ENCODE measurements at regions not wholly inside any gene's neighbourhood (a gene's known extent, or its start where the extent isn't known, plus 50 kb on each side); places are given as distances from the start of the nearest gene placed in this dataset.
"Not testable (repeated sequence)": the region's sequence is repeated elsewhere in the genome, so short reads cannot be mapped to it uniquely, and the experiment has no call there.

DNA sequence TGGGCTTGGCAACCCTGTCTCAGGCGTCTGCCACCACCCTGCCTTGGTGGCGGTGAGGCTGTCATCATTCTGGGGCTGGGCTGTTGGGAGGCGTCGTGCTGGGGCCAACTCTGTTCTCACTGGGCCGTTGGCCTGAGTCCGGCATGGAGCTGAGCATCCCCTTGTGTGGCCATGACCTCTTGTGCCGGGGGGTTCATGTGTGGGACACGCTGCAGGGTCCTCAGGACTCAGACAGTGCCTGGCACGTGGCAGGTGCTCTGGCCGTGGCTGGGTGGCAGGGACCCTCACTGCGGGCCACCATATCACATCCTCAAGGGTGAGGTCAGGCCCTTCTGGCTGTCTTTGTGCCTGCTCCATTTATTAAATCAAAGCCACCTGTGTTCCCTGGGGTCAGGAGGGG lies 197.4 kb downstream of the BANP start:
- DNase-seq = not testable (repeated sequence)

GRCh38 chr16:88149158-88149603 lies 197.9 kb downstream of the BANP start:
- not testable (repeated sequence) for DNase-seq

DNA sequence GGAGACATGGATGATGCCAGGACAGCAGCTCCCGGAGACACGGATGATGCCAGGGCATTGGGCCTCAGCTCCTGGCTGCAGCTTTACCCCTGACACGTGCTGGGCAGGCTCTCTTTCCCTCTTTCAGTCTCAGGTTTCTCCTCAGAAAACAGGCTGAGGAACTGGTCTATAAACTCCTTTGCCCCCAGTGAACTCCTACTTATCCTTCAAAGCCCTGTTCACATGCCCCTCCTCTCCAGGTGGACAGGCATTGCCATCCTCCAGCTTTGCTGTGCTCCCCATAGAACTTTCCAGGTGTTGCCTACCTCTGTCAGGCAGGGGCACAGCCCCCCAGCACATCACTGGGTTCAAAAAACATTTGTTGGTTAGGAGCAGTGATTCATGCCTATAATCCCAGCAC lies 198.4 kb downstream of the BANP start:
- DNase-seq = not testable (repeated sequence)

DNA sequence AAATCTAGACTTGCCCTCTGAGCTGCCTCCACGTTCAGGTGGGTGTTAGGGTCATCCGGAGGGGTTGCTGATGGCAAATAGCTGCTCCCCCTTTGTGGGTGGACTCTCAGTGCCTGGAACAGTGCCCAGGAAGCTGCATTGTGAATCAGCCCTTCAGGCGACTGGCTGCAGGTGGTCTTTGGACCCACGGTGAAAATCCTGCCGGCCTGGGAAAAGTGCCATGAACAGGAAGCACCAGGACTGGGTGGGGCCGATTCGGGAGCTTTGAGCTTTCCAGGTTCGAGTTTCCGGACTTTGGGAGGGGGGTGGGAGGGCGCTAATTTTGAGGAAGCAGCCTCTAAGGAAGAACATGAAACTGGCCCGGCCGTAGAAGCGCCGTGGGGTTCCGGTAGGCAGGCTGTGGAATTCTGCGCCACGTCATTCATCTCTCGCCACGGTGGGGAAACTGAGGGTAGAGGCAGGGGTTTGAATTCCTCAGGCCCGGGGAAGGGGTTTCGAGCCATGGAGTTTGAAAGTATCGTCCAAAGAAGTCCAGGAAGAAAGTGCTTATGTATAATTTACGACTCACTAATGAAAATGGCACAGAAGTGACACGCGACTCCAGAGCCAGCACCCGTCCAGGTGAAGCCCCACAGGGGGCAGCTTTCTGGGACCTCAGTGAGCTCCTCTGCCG lies 199.4 kb downstream of the BANP start:
- DNase-seq = not testable (repeated sequence)

- not testable (repeated sequence) for DNase-seq
Observed at GRCh38 chr16:88151129-88151499, 199.9 kb downstream of the BANP start.

DNA sequence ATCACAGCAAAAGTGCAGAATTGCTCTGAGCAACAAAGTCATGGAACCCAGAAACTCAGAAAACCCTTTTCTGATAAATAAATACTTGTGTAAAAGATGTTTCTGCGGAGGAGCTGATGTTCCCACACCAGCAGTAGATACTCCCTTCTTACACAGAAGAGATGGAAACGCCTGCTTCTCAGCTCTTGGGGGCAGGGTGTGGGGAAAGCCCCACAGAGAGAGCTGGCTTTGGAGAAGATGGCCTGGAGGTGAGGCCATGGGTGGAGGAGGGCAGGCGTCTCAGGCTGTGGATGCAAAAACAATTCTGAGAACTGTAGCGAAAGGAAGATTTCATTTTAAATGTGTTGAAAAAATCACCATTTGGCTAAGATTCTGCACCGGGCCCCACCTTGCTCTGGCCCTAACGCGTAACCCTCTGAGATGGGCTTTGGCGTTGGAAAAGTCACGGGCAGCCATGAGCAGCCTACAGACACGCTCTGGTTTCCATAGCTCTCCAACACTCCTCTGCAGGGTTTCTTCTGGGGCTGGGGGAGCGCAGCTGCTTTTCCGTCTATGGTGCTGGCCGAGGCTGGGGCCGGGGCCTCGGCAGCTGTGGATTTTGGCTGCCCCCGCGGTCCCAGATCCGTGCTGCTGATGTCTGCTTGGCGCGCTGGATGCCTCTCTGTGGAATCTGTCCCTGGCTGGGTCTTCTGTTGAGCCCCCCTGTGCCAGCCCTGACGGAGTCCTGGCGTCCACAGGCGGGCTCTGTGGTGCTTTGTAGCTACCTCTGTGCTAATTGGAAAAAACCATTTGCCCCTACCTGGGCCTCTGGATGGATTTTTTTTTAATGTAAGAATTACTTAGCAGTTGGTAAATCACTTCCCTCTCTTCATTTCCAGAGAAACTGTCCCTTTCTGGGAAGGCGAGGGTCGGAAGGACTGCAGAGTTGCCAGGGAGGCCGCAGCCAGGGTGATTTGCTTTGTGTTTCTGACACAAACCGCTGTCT lies 200.9 kb downstream of the BANP start:
- not testable (repeated sequence) for DNase-seq

GRCh38 chr16:88152879-88153278 lies 201.6 kb downstream of the BANP start:
- not testable (repeated sequence) for DNase-seq

DNA sequence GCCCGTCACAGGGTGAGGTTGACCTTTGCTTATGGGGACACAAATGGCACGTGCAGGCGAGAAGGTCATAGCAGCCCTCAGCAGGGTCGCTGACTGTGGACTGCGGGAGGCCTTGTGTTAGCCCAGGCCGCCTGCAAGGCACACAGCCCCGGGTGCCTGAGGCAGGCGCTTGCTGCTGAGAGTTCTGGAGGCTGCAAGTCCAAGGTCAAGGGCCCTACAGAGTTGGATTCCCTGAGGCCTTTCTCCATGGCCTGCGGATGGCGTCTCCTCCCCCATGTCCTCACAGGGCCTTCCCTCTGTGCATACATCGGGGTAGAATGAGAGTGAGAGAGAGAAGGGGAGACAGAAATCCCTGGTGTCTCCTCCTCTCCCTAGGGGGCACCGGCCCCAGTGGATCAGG lies 202.3 kb downstream of the BANP start:
- DNase-seq = not testable (repeated sequence)

GRCh38 chr16:88154886-88155285 lies 203.7 kb downstream of the BANP start:
- DNase-seq = not testable (repeated sequence)

GRCh38 chr16:88155681-88156080 lies 204.4 kb downstream of the BANP start:
- not testable (repeated sequence) for DNase-seq

- not testable (repeated sequence) for DNase-seq
Observed at GRCh38 chr16:88156640-88157283, 205.5 kb downstream of the BANP start.

DNA sequence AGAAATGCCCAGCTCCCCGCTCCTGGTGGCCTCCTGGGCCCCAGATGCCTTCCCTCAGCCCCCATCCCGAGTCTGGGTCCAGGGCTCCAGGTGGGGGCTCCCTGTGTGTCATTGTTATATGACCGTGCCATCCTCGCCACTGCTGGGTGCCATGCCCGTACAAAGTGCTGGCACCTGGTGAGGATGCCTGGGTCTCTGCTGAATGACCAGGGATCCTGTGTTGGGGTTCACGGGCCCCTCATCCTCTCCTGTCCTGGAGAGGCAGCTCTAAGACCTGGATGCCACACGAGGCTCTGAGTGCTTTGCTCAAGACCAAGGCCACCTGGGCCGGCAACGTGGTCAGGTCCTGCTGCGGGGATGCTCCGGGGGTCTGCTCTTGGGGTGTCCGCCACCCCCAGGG lies 206.5 kb downstream of the BANP start:
- not testable (repeated sequence) for DNase-seq

GRCh38 chr16:88158256-88159045 lies 207.2 kb downstream of the BANP start:
- not testable (repeated sequence) for DNase-seq

GRCh38 chr16:88159046-88159896 lies 208.0 kb downstream of the BANP start:
- DNase-seq = not testable (repeated sequence)

- DNase-seq = not testable (repeated sequence)
Observed at GRCh38 chr16:88159897-88160335, 208.7 kb downstream of the BANP start.

DNA sequence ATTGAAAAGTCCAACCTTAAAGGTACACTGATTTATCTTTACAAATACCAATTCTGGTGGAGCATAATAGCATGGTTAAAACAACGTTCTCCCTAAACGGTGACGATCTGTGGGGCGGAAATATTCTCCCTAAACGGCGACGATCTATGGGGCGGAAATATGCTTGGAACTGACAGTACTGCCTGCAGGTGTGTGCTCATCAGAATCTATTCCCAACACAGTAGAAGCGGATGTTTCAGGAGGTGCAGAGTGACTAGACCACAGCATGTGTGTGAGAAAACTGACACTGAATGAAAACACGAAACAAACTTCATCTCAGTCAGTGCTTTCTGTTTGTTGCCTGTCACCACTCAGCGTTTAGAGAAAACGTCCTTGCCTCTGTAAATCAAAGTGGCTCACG lies 210.0 kb downstream of the BANP start:
- not testable (repeated sequence) for DNase-seq

DNA sequence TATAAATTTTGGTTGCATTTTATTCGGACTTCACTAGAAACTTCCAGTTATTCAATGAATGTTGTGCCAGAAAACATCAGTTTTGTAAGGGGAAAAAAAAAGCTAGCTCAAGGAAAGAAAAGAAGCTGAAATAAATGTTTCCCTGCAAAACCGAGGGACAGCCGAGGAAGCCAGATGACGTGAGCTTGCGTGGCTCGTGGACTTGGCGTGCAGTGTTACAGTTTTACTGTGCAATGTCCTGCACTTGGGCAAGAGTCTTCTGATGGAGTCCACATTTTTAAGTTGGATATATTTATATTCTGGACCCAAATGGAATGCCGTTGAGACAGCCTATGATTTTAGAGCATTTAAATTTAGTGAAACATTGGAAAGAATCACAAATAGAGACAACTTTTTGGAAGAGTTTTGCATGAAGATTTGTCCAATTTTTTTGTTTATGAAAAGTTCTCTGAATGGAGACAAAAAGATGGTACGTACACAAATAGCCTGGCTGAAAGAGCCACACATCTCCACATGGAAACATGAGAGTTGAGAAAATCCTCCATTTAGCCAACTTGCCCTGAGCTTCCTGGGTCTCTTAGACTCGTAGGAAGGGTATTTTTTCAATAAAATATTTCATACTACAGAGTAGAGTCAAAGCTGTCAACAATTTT lies 210.5 kb downstream of the BANP start:
- DNase-seq = not testable (repeated sequence)

DNA sequence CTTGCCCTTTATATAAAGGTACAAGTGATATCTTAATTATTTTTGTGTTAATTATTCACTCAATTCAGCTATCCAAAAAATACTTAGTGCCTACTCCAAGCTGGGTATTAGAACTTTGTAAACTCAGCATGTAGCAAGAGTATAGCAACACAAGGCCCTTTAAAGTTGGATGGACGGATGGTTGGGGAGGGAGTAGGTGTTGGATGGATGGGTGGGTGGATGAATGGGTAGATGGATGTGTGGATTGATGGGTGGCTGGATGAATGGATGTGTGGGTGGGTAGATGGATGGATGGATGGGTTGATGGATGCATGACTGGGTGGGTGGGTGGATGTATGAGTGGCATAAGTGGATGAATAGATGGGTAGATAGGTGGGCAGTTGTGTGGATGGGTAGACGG lies 211.5 kb downstream of the BANP start:
- not testable (repeated sequence) for DNase-seq

- not testable (repeated sequence) for DNase-seq
Observed at GRCh38 chr16:88164196-88165039, 213.2 kb downstream of the BANP start.
